Upper lobe of left lung (tissue), 4 donors: ENCODE measurements at regions not wholly inside any gene's neighbourhood (a gene's known extent, or its start where the extent isn't known, plus 50 kb on each side); places are given as distances from the start of the nearest gene placed in this dataset.

ENCODE experiments used
- EP300 ChIP-seq, 4 donors: sonication (generic); formaldehyde crosslinking; IDR thresholded peaks; one replicate each; pipeline ENCODE4 v1.5.1; 2017; ENCODE audit warnings: antibody characterized with exemption in 4 of 4, control low read depth in 2 of 4
- POLR2A ChIP-seq, 4 donors: fragments of 450-650 bp; IDR thresholded peaks; one replicate each; pipeline ENCODE4 v1.5.1; 2016 to 2017; ENCODE audit warnings: antibody characterized with exemption in 4 of 4, mild to moderate bottlenecking in 2 of 4
- TF ChIP-seq, protein P1 (sequence below), 6 experiments: fragments of 450-650 bp in 4 of 6; fragments of 200-600 bp in 2 of 6; sonication (generic) in 2 of 6; IDR thresholded peaks; one replicate each; pipeline ENCODE4 v1.5.1; 2016 to 2019; ENCODE audit warnings: antibody characterized with exemption in 6 of 6

DNA sequence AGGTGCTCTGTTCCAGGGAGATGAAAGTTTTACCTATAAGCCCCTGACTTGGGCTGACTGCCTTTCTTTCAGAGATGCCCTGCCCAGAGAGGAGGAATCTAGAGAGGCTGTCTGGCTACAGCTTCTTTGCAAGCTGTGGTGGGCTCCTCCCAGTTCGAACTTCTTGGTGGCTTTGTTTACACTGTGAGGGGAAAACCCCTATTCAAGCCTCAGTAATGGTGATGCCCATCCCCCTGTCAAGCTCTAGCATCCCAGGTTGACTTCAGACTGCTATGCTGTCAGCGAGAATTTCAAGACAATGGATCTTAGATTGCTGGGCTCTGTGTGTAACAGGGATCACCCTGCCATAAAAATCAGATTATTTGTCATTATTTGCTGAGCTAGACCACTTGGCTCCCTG is 377.6 kb downstream of the FLRT2 start:
- TF ChIP-seq, protein P1, sequence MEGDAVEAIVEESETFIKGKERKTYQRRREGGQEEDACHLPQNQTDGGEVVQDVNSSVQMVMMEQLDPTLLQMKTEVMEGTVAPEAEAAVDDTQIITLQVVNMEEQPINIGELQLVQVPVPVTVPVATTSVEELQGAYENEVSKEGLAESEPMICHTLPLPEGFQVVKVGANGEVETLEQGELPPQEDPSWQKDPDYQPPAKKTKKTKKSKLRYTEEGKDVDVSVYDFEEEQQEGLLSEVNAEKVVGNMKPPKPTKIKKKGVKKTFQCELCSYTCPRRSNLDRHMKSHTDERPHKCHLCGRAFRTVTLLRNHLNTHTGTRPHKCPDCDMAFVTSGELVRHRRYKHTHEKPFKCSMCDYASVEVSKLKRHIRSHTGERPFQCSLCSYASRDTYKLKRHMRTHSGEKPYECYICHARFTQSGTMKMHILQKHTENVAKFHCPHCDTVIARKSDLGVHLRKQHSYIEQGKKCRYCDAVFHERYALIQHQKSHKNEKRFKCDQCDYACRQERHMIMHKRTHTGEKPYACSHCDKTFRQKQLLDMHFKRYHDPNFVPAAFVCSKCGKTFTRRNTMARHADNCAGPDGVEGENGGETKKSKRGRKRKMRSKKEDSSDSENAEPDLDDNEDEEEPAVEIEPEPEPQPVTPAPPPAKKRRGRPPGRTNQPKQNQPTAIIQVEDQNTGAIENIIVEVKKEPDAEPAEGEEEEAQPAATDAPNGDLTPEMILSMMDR (IDR thresholded peaks at IDR 0.05): no peak
- TF ChIP-seq EP300 (IDR thresholded peaks at IDR 0.05) (no peak), POLR2A (IDR thresholded peaks at IDR 0.05) (no peak)
